ENCODE measurements at regions not wholly inside any gene's neighbourhood (a gene's known extent, or its start where the extent isn't known, plus 50 kb on each side); places are given as distances from the start of the nearest gene placed in this dataset.

GRCh38 chr18:39271654-39272053, 1706.1 kb upstream of the CELF4 start:
- Histone ChIP-seq H2AK5ac (ENCODE audit: low read depth, low read length) (no peak overlapping the region), H3K27me3 (replicated peaks in 1 of 4; ENCODE audit: control insufficient read depth in 3 of 4, extremely low read depth in 1 of 4, insufficient read depth in 3 of 4, low read length in 3 of 4) (no peaks in the 10 kb centered on the region), H2BK120ac (replicated peaks; ENCODE audit: low read depth, low read length) (no peak overlapping the region), H2AFZ (ENCODE audit: low read length) (no peak overlapping the region), H4K8ac (ENCODE audit: extremely low read depth, insufficient read depth, low read length) (no peak overlapping the region), H3K4me3 (ENCODE audit: extremely low read depth in 1 of 4, insufficient read depth in 2 of 4, low read depth in 3 of 4, low read length in 4 of 4) (no peak overlapping the region), H4K91ac (replicated peaks; ENCODE audit: insufficient read length, low read length) (no peak overlapping the region), H3K79me1 (ENCODE audit: low read depth, low read length) (no peaks in the 10 kb centered on the region), H3K4ac (replicated peaks; ENCODE audit: insufficient read length, low read depth, low read length) (no peak overlapping the region), H3K4me2 (ENCODE audit: insufficient read depth in 1 of 2, low read depth in 2 of 2, low read length in 2 of 2) (no peak overlapping the region), H3K79me2 (ENCODE audit: control insufficient read depth in 1 of 2, insufficient read depth in 2 of 2, low read length in 2 of 2) (no peaks in the 10 kb centered on the region), H2BK12ac (ENCODE audit: low read depth, low read length) (no peak overlapping the region), H3K18ac (ENCODE audit: extremely low read depth, low read length) (no peak overlapping the region), H3K9me3 (ENCODE audit: insufficient read depth in 2 of 2, low read depth in 1 of 2, low read length in 1 of 2) (no peaks in the 10 kb centered on the region), H2BK5ac (ENCODE audit: low read depth, low read length) (no peak overlapping the region), H2BK20ac (ENCODE audit: low read length) (no peak overlapping the region), H4K5ac (ENCODE audit: insufficient read length, low read depth, low read length) (no peak overlapping the region), H3K27ac (ENCODE audit: low read depth, low read length) (no peak overlapping the region), H3K4me1 (replicated peaks in 1 of 4; ENCODE audit: control insufficient read depth in 3 of 4, insufficient read depth in 4 of 4, low read length in 3 of 4) (peaks cover 0 to 4% (median 2%) of the 10 kb centered on the region in 4 experiments; a peak in 2 of 7 replicates), H3K9ac (replicated peaks in 1 of 4; ENCODE audit: extremely low read depth in 1 of 4, low read depth in 3 of 4, low read length in 3 of 4) (no peak overlapping the region), H3K36me3 (ENCODE audit: control insufficient read depth in 2 of 4, insufficient read depth in 4 of 4, low read length in 3 of 4) (no peaks in the 10 kb centered on the region), H3K56ac (replicated peaks; ENCODE audit: insufficient read length, low read depth, low read length) (no peak overlapping the region), H3K23me2 (ENCODE audit: low read depth, low read length) (no peaks in the 10 kb centered on the region), H3K23ac (ENCODE audit: insufficient read length) (no peak overlapping the region), H3K14ac (ENCODE audit: insufficient read length) (no peak overlapping the region), H2BK15ac (ENCODE audit: low read length) (no peak overlapping the region), H4K20me1 (replicated peaks in 1 of 2; ENCODE audit: control insufficient read depth in 1 of 2, insufficient read depth in 2 of 2, low read length in 2 of 2) (no peaks in the 10 kb centered on the region)
- FAIRE-seq (no peak), DNase-seq (ENCODE audit: low read depth in 1 of 2, low spot score in 2 of 2) (no peak)
- POLR2A ChIA-PET (ENCODE audit: partially characterized antibody), result interaction anchor here (0.5 kb wide), 1 partner anchor 414 kb away, joined by 3 read pairs; no protein-coding TSS in a partner anchor
- CTCF ChIA-PET (ENCODE audit: partially characterized antibody), result interaction anchor here (0.6 to 0.9 kb wide), 4 partner anchors 18 to 288 kb away, joined by 3 read pairs; no protein-coding TSS in a partner anchor
- 79% methylated on average over 4 of the region's 4 CpGs; no CpG with 5 or more reads in 1 of the 2 experiments for WGBS, 2 experiments (ENCODE audit: extremely low coverage in 1 of 2, insufficient coverage in 1 of 2, insufficient read length in 1 of 2, insufficient replicate concordance in 2 of 2, low coverage in 1 of 2, low lambda C conversion rate in 2 of 2, missing lambda C conversion rate in 1 of 2)
- no peak for TF ChIP-seq RAD21 (IDR thresholded peaks at IDR 0.05 in 1 of 2, conservative IDR thresholded peaks at IDR 0.05 in 1 of 2; ENCODE audit: low read depth in 2 of 2, low read length in 2 of 2)
- no peak for TF ChIP-seq POLR2AphosphoS5 (IDR thresholded peaks at IDR 0.05; ENCODE audit: low read depth, low read length)
- TF ChIP-seq SAP30 (IDR thresholded peaks at IDR 0.05; ENCODE audit: insufficient read depth, insufficient replicate concordance, low read length), result no peak
- TF ChIP-seq ATF3 (IDR thresholded peaks at IDR 0.05; ENCODE audit: insufficient read depth, low read depth, low read length), result no peak
- no peak for TF ChIP-seq POLR2A (IDR thresholded peaks at IDR 0.05; ENCODE audit: control extremely low read depth in 1 of 2, low read depth in 2 of 2, low read length in 2 of 2)
- no peak for TF ChIP-seq GTF2F1 (IDR thresholded peaks at IDR 0.05; ENCODE audit: borderline replicate concordance, low read depth, low read length)
- TF ChIP-seq TAF7 (optimal IDR thresholded peaks at IDR 0.05; ENCODE audit: borderline replicate concordance, low read depth, low read length), result no peak
- no peak for TF ChIP-seq POU5F1 (IDR thresholded peaks at IDR 0.05; ENCODE audit: low read depth, low read length)
- no peak for TF ChIP-seq SRF (IDR thresholded peaks at IDR 0.05; ENCODE audit: low read depth, low read length)
- no peak for TF ChIP-seq SUZ12 (IDR thresholded peaks at IDR 0.05; ENCODE audit: low read length)
- TF ChIP-seq SP4 (IDR thresholded peaks at IDR 0.05; ENCODE audit: low read length), result no peak
- TF ChIP-seq SP2 (IDR thresholded peaks at IDR 0.05; ENCODE audit: low read length), result no peak
- no peak for TF ChIP-seq ZNF274 (IDR thresholded peaks at IDR 0.05; ENCODE audit: borderline replicate concordance, extremely low read depth, low read length)
- no peak for TF ChIP-seq CBX5 (IDR thresholded peaks at IDR 0.05; ENCODE audit: low read depth, low read length)
- TF ChIP-seq HDAC6 (IDR thresholded peaks at IDR 0.05; ENCODE audit: low read depth, low read length), result no peak

Measured in H1 (cell line).